Mesendoderm (in vitro differentiated cells): ENCODE measurements at regions not wholly inside any gene's neighbourhood (a gene's known extent, or its start where the extent isn't known, plus 50 kb on each side); places are given as distances from the start of the nearest gene placed in this dataset.

Experiments
- DNase-seq: peaks from one replicate; pipeline ENCODE4 v3.0.0; 2013
- H2AK5ac ChIP-seq: 2 replicates; pipeline ENCODE4 v1.6.1; 2013; ENCODE audit warnings: low read length, inconsistent platforms
- H2BK120ac ChIP-seq: 2 replicates; pipeline ENCODE4 v1.6.1; 2013; ENCODE audit warnings: low read depth, mild to moderate bottlenecking, low read length, moderate library complexity, mixed read lengths
- H2BK15ac ChIP-seq: replicated peaks from 2 replicates; pipeline ENCODE4 v1.6.1; 2013; ENCODE audit warnings: low read depth, mild to moderate bottlenecking, moderate library complexity
- H2BK5ac ChIP-seq: 2 replicates; pipeline ENCODE4 v1.6.1; 2013; ENCODE audit warnings: low read length, inconsistent platforms
- H3K18ac ChIP-seq: 2 replicates; pipeline ENCODE4 v1.6.1; 2013; ENCODE audit warnings: mild to moderate bottlenecking, low read length, mixed read lengths
- H3K23ac ChIP-seq: one replicate; pipeline ENCODE4 v1.6.1; 2013; ENCODE audit warnings: low read length
- H3K27ac ChIP-seq: 2 replicates; pipeline ENCODE4 v1.5.1; 2013; ENCODE audit warnings: low read depth, mild to moderate bottlenecking, inconsistent platforms, low read length, moderate library complexity
- H3K27me3 ChIP-seq: 2 replicates; pipeline ENCODE4 v1.6.1; 2013; ENCODE audit warnings: low read length, control low read depth, mild to moderate bottlenecking, inconsistent platforms; ENCODE audit not compliant: insufficient read depth, poor library complexity
- H3K36me3 ChIP-seq: 2 replicates; pipeline ENCODE4 v1.6.1; 2013; ENCODE audit warnings: low read length, inconsistent platforms; ENCODE audit not compliant: control insufficient read depth, insufficient read depth
- H3K4ac ChIP-seq: one replicate; pipeline ENCODE4 v1.6.1; 2013; ENCODE audit warnings: low read depth, mild to moderate bottlenecking, low read length, moderate library complexity
- H3K4me1 ChIP-seq: 2 replicates; pipeline ENCODE4 v1.6.1; 2013; ENCODE audit warnings: low read depth, low read length, inconsistent platforms; ENCODE audit not compliant: control insufficient read depth
- H3K4me2 ChIP-seq: 2 replicates; pipeline ENCODE4 v1.6.1; 2013; ENCODE audit warnings: low read length
- H3K4me3 ChIP-seq: 2 replicates; pipeline ENCODE4 v1.5.1; 2013; ENCODE audit warnings: mild to moderate bottlenecking, low read length
- H3K56ac ChIP-seq: one replicate; pipeline ENCODE4 v1.6.1; 2013; ENCODE audit warnings: low read length
- H3K79me1 ChIP-seq: 2 replicates; pipeline ENCODE4 v1.6.1; 2013; ENCODE audit warnings: low read length, inconsistent platforms
- H3K79me2 ChIP-seq: 2 replicates; pipeline ENCODE4 v1.6.1; 2013; ENCODE audit warnings: mild to moderate bottlenecking, low read length; ENCODE audit not compliant: control insufficient read depth, insufficient read depth
- H3K9ac ChIP-seq: 2 replicates; pipeline ENCODE4 v1.6.1; 2013; ENCODE audit warnings: low read length, inconsistent platforms
- H4K5ac ChIP-seq: one replicate; pipeline ENCODE4 v1.6.1; 2013; ENCODE audit warnings: low read length
- H4K8ac ChIP-seq: one replicate; pipeline ENCODE4 v1.6.1; 2013; ENCODE audit warnings: low read depth, mild to moderate bottlenecking, control low read depth, low read length, moderate library complexity
- WGBS: extraction: QIAGEN DNeasy Blood & Tissue Kit; methylation state at CpG from one replicate; pipeline ENCODE4 v1.1.7; 2013; ENCODE audit warnings: low lambda C conversion rate, missing lambda C conversion rate; ENCODE audit not compliant: insufficient coverage; ENCODE audit errors: extremely low coverage; 5-methylcytosine and 5-hydroxymethylcytosine counted together

- no peak overlapping the region for H4K5ac ChIP-seq
- H3K27ac ChIP-seq, result no peak overlapping the region
Measured at GRCh38 chr3:105118905-105119304, 247.8 kb upstream of the ALCAM start.

GRCh38 chr3:105119801-105120340 lies 246.8 kb upstream of the ALCAM start:
- Histone ChIP-seq H3K27me3 (no peaks in the 10 kb centered on the region), H3K9ac (no peak overlapping the region), H3K36me3 (no peaks in the 10 kb centered on the region), H2BK5ac (no peak overlapping the region), H2BK15ac (no peak overlapping the region), H3K4me2 (no peak overlapping the region), H2AK5ac (no peak overlapping the region), H4K5ac (no peak overlapping the region), H3K56ac (no peak overlapping the region), H3K4ac (no peak overlapping the region), H4K8ac (no peak overlapping the region), H3K79me1 (no peaks in the 10 kb centered on the region), H3K4me3 (no peak overlapping the region), H3K27ac (no peak overlapping the region), H2BK120ac (no peak overlapping the region), H3K18ac (no peak overlapping the region), H3K79me2 (no peaks in the 10 kb centered on the region), H3K23ac (no peak overlapping the region), H3K4me1 (no peaks in the 10 kb centered on the region)
- no CpG with 5 or more reads among the region's 4 CpGs for WGBS
- DNase-seq, result no peak

More at GRCh38 chr3:105118905-105119304, 247.8 kb upstream of the ALCAM start:
- no peak overlapping the region for H2BK120ac ChIP-seq
- H2BK15ac ChIP-seq, result no peak overlapping the region
- H3K56ac ChIP-seq, result no peak overlapping the region
- H4K8ac ChIP-seq, result no peak overlapping the region
- no peaks in the 10 kb centered on the region for H3K36me3 ChIP-seq
- no peaks in the 10 kb centered on the region for H3K79me1 ChIP-seq
- no peak overlapping the region for H3K23ac ChIP-seq
- H3K27me3 ChIP-seq, result no peaks in the 10 kb centered on the region
- no peak overlapping the region for H3K4ac ChIP-seq
- H2BK5ac ChIP-seq, result no peak overlapping the region
- H3K18ac ChIP-seq, result no peak overlapping the region
- H3K9ac ChIP-seq, result no peak overlapping the region
- H2AK5ac ChIP-seq, result no peak overlapping the region
- no peak overlapping the region for H3K4me3 ChIP-seq
- WGBS, result no CpG with 5 or more reads among the region's 3 CpGs
- no peak overlapping the region for H3K4me2 ChIP-seq
- H3K4me1 ChIP-seq, result no peaks in the 10 kb centered on the region
- no peaks in the 10 kb centered on the region for H3K79me2 ChIP-seq
- DNase-seq, result no peak

- H3K4me3 ChIP-seq, result no peak overlapping the region
- no CpG with 5 or more reads among the region's 3 CpGs for WGBS
Measured at GRCh38 chr3:105130911-105131310, 235.8 kb upstream of the ALCAM start.

GRCh38 chr3:105137911-105138310 lies 228.8 kb upstream of the ALCAM start:
- Histone ChIP-seq H3K27ac (no peak overlapping the region), H2BK5ac (no peak overlapping the region), H3K18ac (no peak overlapping the region), H3K36me3 (no peaks in the 10 kb centered on the region), H3K4me1 (no peaks in the 10 kb centered on the region), H3K4me2 (no peak overlapping the region), H3K4ac (no peak overlapping the region), H2BK15ac (no peak overlapping the region), H4K5ac (no peak overlapping the region), H3K79me1 (no peaks in the 10 kb centered on the region), H3K23ac (no peak overlapping the region), H3K27me3 (no peaks in the 10 kb centered on the region), H3K79me2 (no peaks in the 10 kb centered on the region), H3K56ac (no peak overlapping the region), H4K8ac (no peak overlapping the region), H2AK5ac (no peak overlapping the region), H3K9ac (no peak overlapping the region), H2BK120ac (no peak overlapping the region), H3K4me3 (no peak overlapping the region)
- no peak for DNase-seq
- no CpG with 5 or more reads among the region's 1 CpG for WGBS

More at GRCh38 chr3:105130911-105131310, 235.8 kb upstream of the ALCAM start:
- H2BK15ac ChIP-seq, result no peak overlapping the region
- no peaks in the 10 kb centered on the region for H3K36me3 ChIP-seq
- no peak overlapping the region for H3K27ac ChIP-seq
- no peak overlapping the region for H3K4me2 ChIP-seq
- H3K27me3 ChIP-seq, result no peaks in the 10 kb centered on the region
- H3K79me2 ChIP-seq, result no peaks in the 10 kb centered on the region
- no peaks in the 10 kb centered on the region for H3K79me1 ChIP-seq
- no peak for DNase-seq
- H4K5ac ChIP-seq, result no peak overlapping the region
- H2AK5ac ChIP-seq, result no peak overlapping the region
- no peak overlapping the region for H3K4ac ChIP-seq
- H3K18ac ChIP-seq, result no peak overlapping the region
- no peak overlapping the region for H4K8ac ChIP-seq
- no peak overlapping the region for H3K9ac ChIP-seq
- H2BK5ac ChIP-seq, result no peak overlapping the region
- no peak overlapping the region for H3K23ac ChIP-seq
- no peak overlapping the region for H3K56ac ChIP-seq
- no peaks in the 10 kb centered on the region for H3K4me1 ChIP-seq
- no peak overlapping the region for H2BK120ac ChIP-seq

- H3K56ac ChIP-seq, result no peak overlapping the region
- no peak overlapping the region for H2BK120ac ChIP-seq
- WGBS, result no CpG with 5 or more reads among the region's 7 CpGs
Measured at GRCh38 chr3:105139881-105140560, 226.7 kb upstream of the ALCAM start.

More at GRCh38 chr3:105139881-105140560, 226.7 kb upstream of the ALCAM start:
- no peak overlapping the region for H3K27ac ChIP-seq
- no peak for DNase-seq
- no peak overlapping the region for H3K4me3 ChIP-seq
- H3K27me3 ChIP-seq, result no peaks in the 10 kb centered on the region
- no peaks in the 10 kb centered on the region for H3K36me3 ChIP-seq
- no peak overlapping the region for H2BK5ac ChIP-seq
- H4K5ac ChIP-seq, result no peak overlapping the region
- H4K8ac ChIP-seq, result no peak overlapping the region
- no peak overlapping the region for H3K4me2 ChIP-seq
- H3K23ac ChIP-seq, result no peak overlapping the region
- H3K79me2 ChIP-seq, result no peaks in the 10 kb centered on the region
- H2AK5ac ChIP-seq, result no peak overlapping the region
- H2BK15ac ChIP-seq, result no peak overlapping the region
- H3K4me1 ChIP-seq, result no peaks in the 10 kb centered on the region
- H3K79me1 ChIP-seq, result no peaks in the 10 kb centered on the region
- H3K4ac ChIP-seq, result no peak overlapping the region
- H3K18ac ChIP-seq, result no peak overlapping the region
- no peak overlapping the region for H3K9ac ChIP-seq
